NT2/D1 (cell line): ENCODE measurements at regions not wholly inside any gene's neighbourhood (a gene's known extent, or its start where the extent isn't known, plus 50 kb on each side); places are given as distances from the start of the nearest gene placed in this dataset.

Experiments used
- YY1 ChIP-seq: IDR thresholded peaks from 2 replicates; pipeline ENCODE4 v1.6.1; 2011; ENCODE audit not compliant: insufficient read length, insufficient read depth
- ZNF274 ChIP-seq: IDR thresholded peaks from 2 replicates; pipeline ENCODE4 v1.6.1; 2011; ENCODE audit warnings: mild to moderate bottlenecking, low read depth, low read length

- TF ChIP-seq ZNF274 = no peak
- no peak for TF ChIP-seq YY1
These were observed 1305.0 kb downstream of the LRFN5 start for GRCh38 chr14:42911642-42912041.
